CD14-positive monocyte (primary cell): ENCODE measurements at regions not wholly inside any gene's neighbourhood (a gene's known extent, or its start where the extent isn't known, plus 50 kb on each side); places are given as distances from the start of the nearest gene placed in this dataset.

Experiments
- DNase-seq, 3 donors: peaks; one replicate each; pipeline ENCODE4 v3.0.0-alpha.2; 2011 to 2022
- H2AFZ ChIP-seq: 2 replicates; pipeline ENCODE4 v1.6.0; 2012; ENCODE audit warnings: mild to moderate bottlenecking, low read depth, low read length, inconsistent platforms; ENCODE audit not compliant: insufficient read depth, poor library complexity, severe bottlenecking
- H3K27ac ChIP-seq, 2 donors: 1 replicate in 1 of 2; 2 replicates in 1 of 2; pipeline ENCODE4 v1.5.1; 2012 to 2013; ENCODE audit warnings: low read length in 2 of 2, control low read depth in 1 of 2, inconsistent platforms in 1 of 2, low read depth in 1 of 2, mild to moderate bottlenecking in 1 of 2
- H3K27me3 ChIP-seq, 2 donors: one replicate each; pipeline versions ENCODE4 v1.6.0 to v1.6.1; 2011 to 2013; ENCODE audit warnings: low read length in 2 of 2; ENCODE audit not compliant: control insufficient read depth in 2 of 2, insufficient read depth in 2 of 2
- H3K36me3 ChIP-seq, 2 donors: replicated peaks in 1 of 2; 1 replicate in 1 of 2; 2 replicates in 1 of 2; pipeline versions ENCODE4 v1.5.1 to v1.6.1; 2012 to 2013; ENCODE audit warnings: low read length in 2 of 2, control low read depth in 1 of 2, inconsistent platforms in 1 of 2, mild to moderate bottlenecking in 1 of 2; ENCODE audit not compliant: insufficient read depth in 2 of 2, control insufficient read depth in 1 of 2
- H3K4me1 ChIP-seq, 2 donors: 1 replicate in 1 of 2; 2 replicates in 1 of 2; pipeline versions ENCODE4 v1.5.1 to v1.6.1; 2012 to 2013; ENCODE audit warnings: low read length in 2 of 2, control low read depth in 1 of 2, inconsistent platforms in 1 of 2, mild to moderate bottlenecking in 1 of 2, moderate library complexity in 1 of 2; ENCODE audit not compliant: insufficient read depth in 2 of 2, control insufficient read depth in 1 of 2
- H3K4me2 ChIP-seq: replicated peaks from 2 replicates; pipeline ENCODE3; 2012; ENCODE audit warnings: low read length, moderate library complexity, mild to moderate bottlenecking; ENCODE audit not compliant: poor library complexity, severe bottlenecking; ENCODE audit errors: extremely low read depth
- H3K4me3 ChIP-seq, 3 experiments: fragments of 200-600 bp in 1 of 3; sonication (generic) in 1 of 3; replicated peaks in 1 of 3; 1 replicate in 2 of 3; 2 replicates in 1 of 3; pipeline ENCODE4 v1.5.1; 2011 to 2013; ENCODE audit warnings: low read length in 3 of 3, mild to moderate bottlenecking in 3 of 3, control low read depth in 2 of 3, low read depth in 2 of 3, inconsistent platforms in 1 of 3, moderate library complexity in 1 of 3
- H3K79me2 ChIP-seq: 2 replicates; pipeline ENCODE4 v1.6.0; 2012; ENCODE audit warnings: mild to moderate bottlenecking, control low read depth, inconsistent platforms, low read length, moderate library complexity; ENCODE audit not compliant: insufficient read depth
- H3K9ac ChIP-seq: 2 replicates; pipeline ENCODE4 v1.6.0; 2017; ENCODE audit warnings: low read length, mild to moderate bottlenecking; ENCODE audit not compliant: insufficient read depth, poor library complexity, severe bottlenecking
- H3K9me3 ChIP-seq, 2 donors: replicated peaks in 1 of 2; 1 replicate in 1 of 2; 2 replicates in 1 of 2; pipeline versions ENCODE4 v1.5.1 to v1.6.1; 2012 to 2013; ENCODE audit warnings: low read length in 2 of 2, control low read depth in 1 of 2; ENCODE audit not compliant: control insufficient read depth in 1 of 2, insufficient read depth in 1 of 2
- H4K20me1 ChIP-seq: 2 replicates; pipeline ENCODE4 v1.6.0; 2012; ENCODE audit warnings: mild to moderate bottlenecking, low read length, control low read depth, moderate library complexity; ENCODE audit not compliant: insufficient read depth
- H3K27ac Mint-ChIP-seq, 7 donors: one replicate each; pipeline ENCODE4 v1.8.0; 2020; ENCODE audit warnings: mild to moderate bottlenecking in 7 of 7, mixed read lengths in 7 of 7, moderate library complexity in 6 of 7, inconsistent platforms in 2 of 7
- H3K27me3 Mint-ChIP-seq, 3 donors: one replicate each; pipeline ENCODE4 v1.8.0; 2021 to 2022; ENCODE audit warnings: low read depth in 3 of 3, mild to moderate bottlenecking in 3 of 3, mixed read lengths in 3 of 3, moderate library complexity in 3 of 3, inconsistent platforms in 1 of 3
- H3K36me3 Mint-ChIP-seq, 2 donors: one replicate each; pipeline ENCODE4 v1.8.0; 2020; ENCODE audit warnings: mixed read lengths in 2 of 2, inconsistent platforms in 1 of 2, mild to moderate bottlenecking in 1 of 2
- H3K4me1 Mint-ChIP-seq: one replicate; pipeline ENCODE4 v1.8.0; 2020; ENCODE audit warnings: mild to moderate bottlenecking, mixed read lengths
- H3K4me3 Mint-ChIP-seq, 2 donors: one replicate each; pipeline ENCODE4 v1.8.0; 2020; ENCODE audit warnings: mild to moderate bottlenecking in 2 of 2, mixed read lengths in 2 of 2, moderate library complexity in 1 of 2
- H3K9me3 Mint-ChIP-seq, 7 donors: one replicate each; pipeline ENCODE4 v1.8.0; 2020 to 2022; ENCODE audit warnings: mixed read lengths in 7 of 7, mild to moderate bottlenecking in 6 of 7, moderate library complexity in 6 of 7, inconsistent platforms in 2 of 7
- WGBS: methylation state at CpG from one replicate; pipeline ENCODE4 v1.1.5; 2013; ENCODE audit warnings: missing lambda C conversion rate; ENCODE audit not compliant: insufficient coverage; 5-methylcytosine and 5-hydroxymethylcytosine counted together
- intact Hi-C, 2 donors: fragments of 100-400 bp; cut with micrococcal nuclease; formaldehyde crosslinking; loops; one replicate each; pipeline versions ENCODE4 v1.15.0 to v1.15.1; 2023
- TF ChIP-seq, protein P1 (sequence below): fragments of 200-600 bp; IDR thresholded peaks from one replicate; pipeline ENCODE4 v1.8.0; 2022; ENCODE audit warnings: antibody characterized with exemption, mild to moderate bottlenecking

- TF ChIP-seq, protein P1, sequence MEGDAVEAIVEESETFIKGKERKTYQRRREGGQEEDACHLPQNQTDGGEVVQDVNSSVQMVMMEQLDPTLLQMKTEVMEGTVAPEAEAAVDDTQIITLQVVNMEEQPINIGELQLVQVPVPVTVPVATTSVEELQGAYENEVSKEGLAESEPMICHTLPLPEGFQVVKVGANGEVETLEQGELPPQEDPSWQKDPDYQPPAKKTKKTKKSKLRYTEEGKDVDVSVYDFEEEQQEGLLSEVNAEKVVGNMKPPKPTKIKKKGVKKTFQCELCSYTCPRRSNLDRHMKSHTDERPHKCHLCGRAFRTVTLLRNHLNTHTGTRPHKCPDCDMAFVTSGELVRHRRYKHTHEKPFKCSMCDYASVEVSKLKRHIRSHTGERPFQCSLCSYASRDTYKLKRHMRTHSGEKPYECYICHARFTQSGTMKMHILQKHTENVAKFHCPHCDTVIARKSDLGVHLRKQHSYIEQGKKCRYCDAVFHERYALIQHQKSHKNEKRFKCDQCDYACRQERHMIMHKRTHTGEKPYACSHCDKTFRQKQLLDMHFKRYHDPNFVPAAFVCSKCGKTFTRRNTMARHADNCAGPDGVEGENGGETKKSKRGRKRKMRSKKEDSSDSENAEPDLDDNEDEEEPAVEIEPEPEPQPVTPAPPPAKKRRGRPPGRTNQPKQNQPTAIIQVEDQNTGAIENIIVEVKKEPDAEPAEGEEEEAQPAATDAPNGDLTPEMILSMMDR, result no peak
- no peak overlapping the region for H3K4me3 Mint-ChIP-seq
- Histone ChIP-seq H3K27me3 (no peaks in the 10 kb centered on the region), H3K4me3 (no peak overlapping the region), H2AFZ (no peak overlapping the region), H3K27ac (no peak overlapping the region), H3K4me1 (no peaks in the 10 kb centered on the region), H4K20me1 (no peaks in the 10 kb centered on the region), H3K9ac (no peak overlapping the region), H3K36me3 (no peaks in the 10 kb centered on the region), H3K79me2 (no peaks in the 10 kb centered on the region), H3K4me2 (no peak overlapping the region), H3K9me3 (peaks cover 0 to 3% of the 10 kb centered on the region in 2 donors)
- no peaks in the 10 kb centered on the region for H3K36me3 Mint-ChIP-seq
- DNase-seq, result no peak
- peaks cover 0 to 10% (median 4%) of the 10 kb centered on the region in 7 donors for H3K9me3 Mint-ChIP-seq
- H3K27me3 Mint-ChIP-seq, result peaks cover 0 to 1% (median 0%) of the 10 kb centered on the region in 3 donors
- no peak overlapping the region for H3K27ac Mint-ChIP-seq
- H3K4me1 Mint-ChIP-seq, result peaks cover 7% of the 10 kb centered on the region
- intact Hi-C loops, result no loop called here
Measured at GRCh38 chr7:84848219-84848973, 338.5 kb downstream of the SEMA3D start.

DNA sequence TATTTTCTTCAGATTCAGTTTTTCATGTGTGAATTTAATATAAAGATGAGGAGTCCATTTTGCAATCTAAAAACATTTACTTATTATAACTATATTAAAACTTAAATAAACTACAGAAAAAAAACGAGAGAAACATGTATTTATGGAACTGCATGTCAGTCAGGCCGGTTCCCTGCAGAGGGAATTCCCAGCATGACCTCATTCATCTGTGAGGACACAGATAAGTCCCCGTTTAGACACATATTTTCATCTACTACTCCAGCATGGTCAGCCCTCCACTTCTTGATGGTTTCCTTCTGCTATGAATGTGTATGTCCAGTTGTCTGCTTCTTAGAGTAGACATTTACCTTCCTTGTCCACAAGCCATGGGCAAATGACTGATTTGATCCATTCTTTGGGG lies 339.1 kb downstream of the SEMA3D start:
- H3K27ac Mint-ChIP-seq, result no peak overlapping the region
- Histone ChIP-seq H3K4me1 (no peaks in the 10 kb centered on the region), H4K20me1 (no peaks in the 10 kb centered on the region), H3K9me3 (peaks cover 0 to 3% of the 10 kb centered on the region in 2 donors), H3K36me3 (no peaks in the 10 kb centered on the region), H3K79me2 (no peaks in the 10 kb centered on the region), H3K27ac (no peak overlapping the region), H3K9ac (no peak overlapping the region), H3K4me2 (no peak overlapping the region), H3K27me3 (no peaks in the 10 kb centered on the region), H3K4me3 (no peak overlapping the region), H2AFZ (no peak overlapping the region)
- no peak overlapping the region for H3K4me3 Mint-ChIP-seq
- no peak for DNase-seq
- no peaks in the 10 kb centered on the region for H3K36me3 Mint-ChIP-seq
- no CpG with 5 or more reads among the region's 3 CpGs for WGBS
- TF ChIP-seq, protein P1, result no peak
- peaks cover 7% of the 10 kb centered on the region for H3K4me1 Mint-ChIP-seq
- intact Hi-C loops, result no loop called here
- peaks cover 0 to 13% (median 4%) of the 10 kb centered on the region in 7 donors for H3K9me3 Mint-ChIP-seq
- H3K27me3 Mint-ChIP-seq, result peaks cover 0 to 1% (median 0%) of the 10 kb centered on the region in 3 donors
